MM.1S (cell line): ENCODE measurements at regions not wholly inside any gene's neighbourhood (a gene's known extent, or its start where the extent isn't known, plus 50 kb on each side); places are given as distances from the start of the nearest gene placed in this dataset.

Source experiments
- DNase-seq: peaks from one replicate; pipeline ENCODE4 v3.0.0-alpha.2; 2015
- H2AFZ ChIP-seq: fragments of 300-600 bp; sonication (generic); 2 replicates; pipeline ENCODE4 v1.6.0; 2016; ENCODE audit warnings: antibody characterized with exemption, low read length
- H3F3A ChIP-seq: fragments of 300-600 bp; sonication (generic); 2 replicates; pipeline ENCODE4 v1.6.1; 2016; ENCODE audit warnings: mild to moderate bottlenecking, antibody characterized with exemption, low read length, moderate library complexity, mixed read lengths; ENCODE audit not compliant: insufficient read depth
- H3K27ac ChIP-seq: fragments of 300-600 bp; sonication (generic); 2 replicates; pipeline ENCODE4 v1.5.1; 2016; ENCODE audit warnings: mild to moderate bottlenecking, low read length
- H3K27me3 ChIP-seq: fragments of 300-600 bp; sonication (generic); replicated peaks from 2 replicates; pipeline ENCODE4 v1.6.0; 2016; ENCODE audit warnings: low read length; ENCODE audit not compliant: insufficient read depth
- H3K36me3 ChIP-seq: fragments of 300-600 bp; sonication (generic); replicated peaks from 2 replicates; pipeline ENCODE4 v1.6.1; 2016; ENCODE audit warnings: mild to moderate bottlenecking, low read length, mixed read lengths; ENCODE audit not compliant: insufficient read depth
- H3K4me1 ChIP-seq: fragments of 300-600 bp; sonication (generic); 2 replicates; pipeline ENCODE4 v1.6.1; 2016; ENCODE audit warnings: low read length, mixed read lengths
- H3K4me2 ChIP-seq: fragments of 300-600 bp; sonication (generic); 2 replicates; pipeline ENCODE4 v1.6.0; 2016; ENCODE audit warnings: low read depth, low read length
- H3K4me3 ChIP-seq: fragments of 300-600 bp; sonication (generic); 2 replicates; pipeline ENCODE4 v1.5.1; 2016; ENCODE audit warnings: low read length, mixed read lengths
- H3K79me2 ChIP-seq: fragments of 300-600 bp; sonication (generic); 2 replicates; pipeline ENCODE4 v1.6.1; 2016; ENCODE audit warnings: mixed run types, low read length, mixed read lengths
- H3K9ac ChIP-seq: fragments of 300-600 bp; sonication (generic); 2 replicates; pipeline ENCODE4 v1.6.1; 2016; ENCODE audit warnings: low read length, mixed read lengths
- H3K9me2 ChIP-seq: fragments of 300-600 bp; sonication (generic); replicated peaks from 2 replicates; pipeline ENCODE4 v1.6.1; 2016; ENCODE audit warnings: mild to moderate bottlenecking, low read length, mixed read lengths; ENCODE audit not compliant: insufficient read depth
- H3K9me3 ChIP-seq: fragments of 300-600 bp; sonication (generic); replicated peaks from 2 replicates; pipeline ENCODE4 v1.6.1; 2016; ENCODE audit warnings: mild to moderate bottlenecking, low read length, mixed read lengths; ENCODE audit not compliant: insufficient read depth
- H4K20me1 ChIP-seq: fragments of 300-600 bp; sonication (generic); 2 replicates; pipeline ENCODE4 v1.6.1; 2016; ENCODE audit warnings: mild to moderate bottlenecking, low read length, moderate library complexity, mixed read lengths; ENCODE audit not compliant: insufficient read depth
- CTCF ChIP-seq: fragments of 300-600 bp; sonication (generic); IDR thresholded peaks from 2 replicates; pipeline ENCODE4 v1.5.1; 2016; ENCODE audit warnings: antibody characterized with exemption, low read length, mixed read lengths
- EZH2 ChIP-seq: fragments of 300-600 bp; sonication (generic); optimal IDR thresholded peaks from 2 replicates; pipeline ENCODE3; 2017; ENCODE audit warnings: low read depth, mild to moderate bottlenecking, antibody characterized with exemption, low read length, mixed read lengths
- EZH2phosphoT487 ChIP-seq: fragments of 300-600 bp; sonication (generic); IDR thresholded peaks from 2 replicates; pipeline ENCODE4 v1.6.1; 2018; ENCODE audit warnings: antibody characterized with exemption, low read length

- Histone ChIP-seq H3K9ac (no peak overlapping the region), H3K79me2 (no peaks in the 10 kb centered on the region), H3F3A (no peaks in the 10 kb centered on the region), H3K9me3 (no peaks in the 10 kb centered on the region), H3K4me2 (no peak overlapping the region), H3K27ac (no peak overlapping the region), H2AFZ (no peak overlapping the region), H3K9me2 (no peaks in the 10 kb centered on the region), H3K36me3 (no peaks in the 10 kb centered on the region), H3K27me3 (no peaks in the 10 kb centered on the region), H4K20me1 (no peaks in the 10 kb centered on the region), H3K4me1 (no peaks in the 10 kb centered on the region), H3K4me3 (no peak overlapping the region)
- DNase-seq: no peak
- TF ChIP-seq EZH2 (no peak), CTCF (no peak), EZH2phosphoT487 (no peak)
Observed at GRCh38 chr3:65194744-65195143, 506.9 kb upstream of the ADAMTS9 start.

- Histone ChIP-seq H3K9me3 (no peaks in the 10 kb centered on the region), H3K9me2 (no peaks in the 10 kb centered on the region), H3K27me3 (no peaks in the 10 kb centered on the region), H3K9ac (no peak overlapping the region), H3K79me2 (no peaks in the 10 kb centered on the region), H4K20me1 (no peaks in the 10 kb centered on the region), H3K4me2 (no peak overlapping the region), H3K36me3 (no peaks in the 10 kb centered on the region), H3K4me3 (no peak overlapping the region), H2AFZ (no peak overlapping the region), H3F3A (no peaks in the 10 kb centered on the region), H3K4me1 (no peaks in the 10 kb centered on the region), H3K27ac (no peak overlapping the region)
- TF ChIP-seq CTCF (no peak), EZH2phosphoT487 (no peak), EZH2 (no peak)
- no peak for DNase-seq
Observed at GRCh38 chr3:65194047-65194714, 506.4 kb upstream of the ADAMTS9 start.

- Histone ChIP-seq H4K20me1 (no peaks in the 10 kb centered on the region), H3K9ac (no peak overlapping the region), H2AFZ (no peak overlapping the region), H3K4me1 (no peaks in the 10 kb centered on the region), H3K9me3 (no peaks in the 10 kb centered on the region), H3F3A (no peaks in the 10 kb centered on the region), H3K9me2 (no peaks in the 10 kb centered on the region), H3K27ac (no peak overlapping the region), H3K4me3 (no peak overlapping the region), H3K36me3 (no peaks in the 10 kb centered on the region), H3K79me2 (no peaks in the 10 kb centered on the region), H3K4me2 (no peak overlapping the region), H3K27me3 (no peaks in the 10 kb centered on the region)
- no peak for TF ChIP-seq EZH2phosphoT487
- no peak for TF ChIP-seq CTCF
- no peak for TF ChIP-seq EZH2
- DNase-seq: no peak
Observed at GRCh38 chr3:65193531-65193930, 505.7 kb upstream of the ADAMTS9 start.
